IMR-90 (cell line): ENCODE measurements at regions not wholly inside any gene's neighbourhood (a gene's known extent, or its start where the extent isn't known, plus 50 kb on each side); places are given as distances from the start of the nearest gene placed in this dataset.

Experiments
- BHLHE40 ChIP-seq: fragments of 150-350 bp; IDR thresholded peaks from 2 replicates; pipeline ENCODE4 v1.6.1; 2016; ENCODE audit warnings: mild to moderate bottlenecking, low read depth, low read length
- POLR2A ChIP-seq: IDR thresholded peaks from 2 replicates; pipeline ENCODE4 v1.6.1; 2012; ENCODE audit warnings: mild to moderate bottlenecking, low read depth, low read length
- SMC3 ChIP-seq: fragments of 150-350 bp; IDR thresholded peaks from 2 replicates; pipeline ENCODE4 v1.6.1; 2016; ENCODE audit warnings: low read depth, mild to moderate bottlenecking, antibody characterized with exemption, low read length, moderate library complexity
- TF ChIP-seq, protein P1 (sequence below): conservative IDR thresholded peaks from 2 replicates; pipeline ENCODE4 v1.5.1; 2012; ENCODE audit warnings: mild to moderate bottlenecking, low read depth, low read length, improper control_type of control experiment

DNA sequence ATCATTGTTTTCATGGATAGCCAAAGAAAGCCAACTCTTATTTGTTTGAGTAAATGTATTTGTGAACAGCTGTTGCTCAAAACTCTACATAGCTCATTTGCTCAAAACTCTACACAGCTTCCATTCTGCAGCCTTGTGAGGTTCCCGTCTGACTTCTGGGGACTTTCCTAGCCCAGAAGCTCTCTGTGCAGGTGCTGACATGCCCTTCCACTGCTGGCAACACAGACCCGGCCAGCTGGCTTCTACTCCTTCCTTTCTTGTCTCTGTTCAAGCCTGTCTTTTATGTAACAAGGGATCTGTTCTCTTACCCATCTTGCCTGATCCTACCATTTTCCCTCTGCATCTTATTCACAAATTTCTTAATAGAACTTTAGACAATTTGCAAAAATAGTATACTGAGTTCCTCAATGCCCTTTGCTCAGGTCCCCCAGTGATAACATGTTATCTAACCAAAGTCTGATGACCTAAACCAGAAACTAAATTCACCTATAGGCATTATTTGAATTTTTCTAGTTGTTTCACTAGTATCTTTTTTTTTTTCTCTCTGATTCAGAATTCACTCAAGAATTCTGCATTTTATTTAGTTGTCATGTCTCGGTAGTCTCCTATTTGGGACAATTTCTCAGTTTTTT is 556.5 kb upstream of the SEMA6A start:
- TF ChIP-seq POLR2A (no peak), SMC3 (no peak), BHLHE40 (no peak)
- TF ChIP-seq, protein P1, sequence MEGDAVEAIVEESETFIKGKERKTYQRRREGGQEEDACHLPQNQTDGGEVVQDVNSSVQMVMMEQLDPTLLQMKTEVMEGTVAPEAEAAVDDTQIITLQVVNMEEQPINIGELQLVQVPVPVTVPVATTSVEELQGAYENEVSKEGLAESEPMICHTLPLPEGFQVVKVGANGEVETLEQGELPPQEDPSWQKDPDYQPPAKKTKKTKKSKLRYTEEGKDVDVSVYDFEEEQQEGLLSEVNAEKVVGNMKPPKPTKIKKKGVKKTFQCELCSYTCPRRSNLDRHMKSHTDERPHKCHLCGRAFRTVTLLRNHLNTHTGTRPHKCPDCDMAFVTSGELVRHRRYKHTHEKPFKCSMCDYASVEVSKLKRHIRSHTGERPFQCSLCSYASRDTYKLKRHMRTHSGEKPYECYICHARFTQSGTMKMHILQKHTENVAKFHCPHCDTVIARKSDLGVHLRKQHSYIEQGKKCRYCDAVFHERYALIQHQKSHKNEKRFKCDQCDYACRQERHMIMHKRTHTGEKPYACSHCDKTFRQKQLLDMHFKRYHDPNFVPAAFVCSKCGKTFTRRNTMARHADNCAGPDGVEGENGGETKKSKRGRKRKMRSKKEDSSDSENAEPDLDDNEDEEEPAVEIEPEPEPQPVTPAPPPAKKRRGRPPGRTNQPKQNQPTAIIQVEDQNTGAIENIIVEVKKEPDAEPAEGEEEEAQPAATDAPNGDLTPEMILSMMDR = no peak
